SHP77 treated with DMSO at 0.1 percent for 48 hours (cell line): ENCODE measurements at regions not wholly inside any gene's neighbourhood (a gene's known extent, or its start where the extent isn't known, plus 50 kb on each side); places are given as distances from the start of the nearest gene placed in this dataset.
"Not testable (repeated sequence)": the region's sequence is repeated elsewhere in the genome, so short reads cannot be mapped to it uniquely, and the experiment has no call there.

Experiments used
- DNase-seq: peaks from one replicate; lab custom pipeline; 2025; lab: John Stamatoyannopoulos, UW

- no peak for DNase-seq
Measured at GRCh38 chr13:88424463-88424862, 753.3 kb downstream of the SLITRK5 start.

- DNase-seq, result no peak
Measured at GRCh38 chr13:88426661-88427060, 755.5 kb downstream of the SLITRK5 start.

GRCh38 chr13:88429862-88430261 is 758.7 kb downstream of the SLITRK5 start:
- DNase-seq, result no peak

- no peak for DNase-seq
Measured at GRCh38 chr13:88434953-88435352, 763.8 kb downstream of the SLITRK5 start.

GRCh38 chr13:88436974-88437373 is 765.8 kb downstream of the SLITRK5 start:
- no peak for DNase-seq

- no peak for DNase-seq
Measured at GRCh38 chr13:88450515-88450914, 779.3 kb downstream of the SLITRK5 start.

- no peak for DNase-seq
Measured at GRCh38 chr13:88456151-88456550, 785.0 kb downstream of the SLITRK5 start.

- no peak for DNase-seq
Measured at GRCh38 chr13:88459331-88459730, 788.2 kb downstream of the SLITRK5 start.

GRCh38 chr13:88461272-88462009 is 790.3 kb downstream of the SLITRK5 start:
- DNase-seq, result no peak

GRCh38 chr13:88464851-88465250 is 793.7 kb downstream of the SLITRK5 start:
- DNase-seq, result no peak

GRCh38 chr13:88472316-88472715 is 801.1 kb downstream of the SLITRK5 start:
- DNase-seq, result no peak

- no peak for DNase-seq
Measured at GRCh38 chr13:88483202-88483601, 812.0 kb downstream of the SLITRK5 start.

GRCh38 chr13:88507909-88508308 is 836.7 kb downstream of the SLITRK5 start:
- no peak for DNase-seq

- not testable (repeated sequence) for DNase-seq
Measured at GRCh38 chr13:88512993-88513392, 841.8 kb downstream of the SLITRK5 start.

- no peak for DNase-seq
Measured at GRCh38 chr13:88526186-88526852, 855.1 kb downstream of the SLITRK5 start.

- no peak for DNase-seq
Measured at GRCh38 chr13:88526853-88527215, 855.7 kb downstream of the SLITRK5 start.

- DNase-seq, result no peak
Measured at GRCh38 chr13:88541994-88542393, 870.8 kb downstream of the SLITRK5 start.

GRCh38 chr13:88544836-88545235 is 873.7 kb downstream of the SLITRK5 start:
- no peak for DNase-seq

- DNase-seq, result no peak
Measured at GRCh38 chr13:88552966-88553365, 881.8 kb downstream of the SLITRK5 start.

- DNase-seq, result no peak
Measured at GRCh38 chr13:88565566-88565965, 894.4 kb downstream of the SLITRK5 start.

- DNase-seq, result no peak
Measured at GRCh38 chr13:88585861-88586260, 914.7 kb downstream of the SLITRK5 start.

GRCh38 chr13:88586263-88586662 is 915.1 kb downstream of the SLITRK5 start:
- DNase-seq, result no peak

- DNase-seq, result no peak
Measured at GRCh38 chr13:88590574-88590973, 919.4 kb downstream of the SLITRK5 start.

GRCh38 chr13:88592105-88592504 is 920.9 kb downstream of the SLITRK5 start:
- no peak for DNase-seq
